Keratinocyte (primary cell): ENCODE measurements at regions not wholly inside any gene's neighbourhood (a gene's known extent, or its start where the extent isn't known, plus 50 kb on each side); places are given as distances from the start of the nearest gene placed in this dataset.
"Not testable (repeated sequence)": the region's sequence is repeated elsewhere in the genome, so short reads cannot be mapped to it uniquely, and the experiment has no call there.

Experiments used
- DNase-seq: peaks from one replicate; pipeline ENCODE4 v3.0.0-alpha.2; 2011; ENCODE audit warnings: low read depth, missing footprints, low spot score
- FAIRE-seq: peaks from 2 replicates; lab custom pipeline; 2011; peaks lifted over from hg19 to GRCh38; lab: Jason Lieb, UNC
- H2AFZ ChIP-seq: 2 replicates; pipeline ENCODE4 v1.6.0; 2012; ENCODE audit warnings: low read length, control low read depth, inconsistent platforms; ENCODE audit not compliant: control insufficient read depth
- H3K27ac ChIP-seq: 2 replicates; pipeline ENCODE4 v1.5.1; 2011; ENCODE audit warnings: low read length; ENCODE audit not compliant: control insufficient read depth, insufficient read depth
- H3K27me3 ChIP-seq: 3 replicates; pipeline ENCODE4 v1.6.0; 2011; ENCODE audit warnings: low read length; ENCODE audit not compliant: control insufficient read depth, insufficient read depth; ENCODE audit errors: extremely low read depth
- H3K36me3 ChIP-seq, 2 experiments: 2 replicates in 1 of 2; 3 replicates in 1 of 2; pipeline ENCODE4 v1.5.1; 2011; ENCODE audit warnings: low read length in 2 of 2, mild to moderate bottlenecking in 1 of 2; ENCODE audit not compliant: control insufficient read depth in 2 of 2, insufficient read depth in 2 of 2; ENCODE audit errors: extremely low read depth in 1 of 2
- H3K4me1 ChIP-seq: 3 replicates; pipeline ENCODE4 v1.5.1; 2011; ENCODE audit warnings: low read length; ENCODE audit not compliant: control insufficient read depth, insufficient read depth; ENCODE audit errors: extremely low read depth
- H3K4me2 ChIP-seq: 3 replicates; pipeline ENCODE4 v1.6.0; 2011; ENCODE audit warnings: low read depth, low read length; ENCODE audit not compliant: control insufficient read depth, insufficient read depth; ENCODE audit errors: extremely low read depth
- H3K4me3 ChIP-seq, 3 experiments: fragments of 200-600 bp in 1 of 3; sonication (generic) in 1 of 3; 2 replicates in 2 of 3; 3 replicates in 1 of 3; pipeline ENCODE4 v1.5.1; 2011 to 2016; ENCODE audit warnings: low read length in 3 of 3, mild to moderate bottlenecking in 3 of 3, control low read depth in 2 of 3, inconsistent platforms in 1 of 3, low read depth in 1 of 3, mixed read lengths in 1 of 3, mixed run types in 1 of 3, moderate library complexity in 1 of 3; ENCODE audit not compliant: control insufficient read depth in 2 of 3, insufficient read depth in 2 of 3; ENCODE audit errors: extremely low read depth in 1 of 3
- H3K79me2 ChIP-seq: 2 replicates; pipeline ENCODE4 v1.6.0; 2012; ENCODE audit warnings: low read length; ENCODE audit not compliant: control insufficient read depth, insufficient read depth
- H3K9ac ChIP-seq: 3 replicates; pipeline ENCODE4 v1.6.0; 2011; ENCODE audit warnings: low read length; ENCODE audit not compliant: control insufficient read depth, insufficient read depth; ENCODE audit errors: extremely low read depth
- H3K9me1 ChIP-seq: 3 replicates; pipeline ENCODE4 v1.6.0; 2011; ENCODE audit warnings: low read length; ENCODE audit not compliant: control insufficient read depth, insufficient read depth; ENCODE audit errors: extremely low read depth
- H3K9me3 ChIP-seq: 2 replicates; pipeline ENCODE4 v1.5.1; 2012; ENCODE audit warnings: low read depth, low read length; ENCODE audit not compliant: control insufficient read depth
- H4K20me1 ChIP-seq: 3 replicates; pipeline ENCODE4 v1.6.0; 2011; ENCODE audit warnings: low read length; ENCODE audit not compliant: control insufficient read depth, insufficient read depth; ENCODE audit errors: extremely low read depth
- EZH2 ChIP-seq: IDR thresholded peaks from one replicate; pipeline ENCODE4 v1.6.1; 2012; ENCODE audit warnings: inconsistent platforms, mild to moderate bottlenecking, low read length, moderate library complexity
- dilution Hi-C: fragments of 300-500 bp; cut with MboI; formaldehyde crosslinking; loops from one replicate; pipeline ENCODE4 v1.7.0; 2020; ENCODE audit warnings: low sequenced_read_pairs; ENCODE audit not compliant: extremely low pct_ligation_motif_present
- TF ChIP-seq, protein P1 (sequence below), 3 experiments: IDR thresholded peaks in 1 of 3; conservative IDR thresholded peaks in 1 of 3; optimal IDR thresholded peaks in 1 of 3; 2 replicates in 2 of 3; 3 replicates in 1 of 3; pipeline versions ENCODE3 to v1.5.1; 2011; ENCODE audit warnings: low read length in 3 of 3, mild to moderate bottlenecking in 3 of 3, moderate library complexity in 2 of 3, control low read depth in 1 of 3, inconsistent platforms in 1 of 3; ENCODE audit not compliant: insufficient read depth in 2 of 3; ENCODE audit errors: extremely low read depth in 1 of 3

DNA sequence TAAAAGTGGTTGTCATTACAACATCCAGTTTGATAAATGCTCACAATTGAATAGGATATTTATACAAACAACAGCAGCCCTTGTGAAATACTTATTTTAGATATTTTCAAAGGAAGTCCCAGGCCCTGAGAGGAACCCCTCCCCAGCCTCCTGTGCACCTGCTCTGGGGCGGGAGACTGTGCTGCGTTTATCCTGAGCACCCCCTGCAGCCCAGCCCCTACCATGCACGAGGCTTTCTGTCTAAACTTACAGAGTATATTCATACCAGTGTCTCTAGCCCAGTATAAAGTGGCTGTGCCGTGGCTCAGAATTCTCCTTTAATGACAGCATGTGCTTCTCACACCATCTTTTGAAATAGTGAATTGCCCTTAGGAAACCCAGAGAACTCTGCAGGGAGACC is 1084.3 kb downstream of the TMEM121 start:
- H3K4me1 ChIP-seq: no peaks in the 10 kb centered on the region
- no peak for TF ChIP-seq EZH2
- H3K79me2 ChIP-seq: no peaks in the 10 kb centered on the region
- no peaks in the 10 kb centered on the region for H4K20me1 ChIP-seq
- no peak overlapping the region for H3K9ac ChIP-seq
- dilution Hi-C loops: no loop called here
- H3K4me3 ChIP-seq: no peak overlapping the region
- H2AFZ ChIP-seq: no peak overlapping the region
- no peaks in the 10 kb centered on the region for H3K9me1 ChIP-seq
- no peak overlapping the region for H3K4me2 ChIP-seq
- DNase-seq (no peak), FAIRE-seq (no peak)
- no peaks in the 10 kb centered on the region for H3K36me3 ChIP-seq
- H3K27me3 ChIP-seq: no peaks in the 10 kb centered on the region
- H3K9me3 ChIP-seq: peaks cover 2% of the 10 kb centered on the region
- no peak overlapping the region for H3K27ac ChIP-seq

DNA sequence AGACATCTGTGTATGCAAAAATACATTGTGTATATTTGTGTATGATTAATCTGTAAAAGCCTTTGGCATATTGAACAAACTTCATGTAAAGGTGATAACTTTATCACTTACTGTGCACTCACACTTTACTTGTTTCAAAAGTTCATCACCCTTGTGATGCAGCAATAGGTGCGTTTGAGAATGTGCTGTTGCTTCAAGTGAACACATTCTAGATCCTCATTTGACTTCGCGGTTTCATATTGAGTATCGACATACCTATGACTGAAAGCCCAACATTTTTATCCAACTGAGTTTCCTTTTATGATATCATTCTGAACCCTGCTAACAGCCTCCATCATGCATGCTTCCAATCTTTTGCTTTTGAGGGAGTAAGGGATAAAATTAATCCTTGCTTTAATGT is 1086.9 kb downstream of the TMEM121 start:
- no peak overlapping the region for H3K4me3 ChIP-seq
- H3K9ac ChIP-seq: no peak overlapping the region
- dilution Hi-C loops: no loop called here
- DNase-seq (no peak), FAIRE-seq (no peak)
- peaks cover 2% of the 10 kb centered on the region for H3K9me3 ChIP-seq
- H3K36me3 ChIP-seq: no peaks in the 10 kb centered on the region
- no peaks in the 10 kb centered on the region for H4K20me1 ChIP-seq
- no peaks in the 10 kb centered on the region for H3K27me3 ChIP-seq
- no peak overlapping the region for H3K4me2 ChIP-seq
- TF ChIP-seq EZH2: no peak
- TF ChIP-seq, protein P1, sequence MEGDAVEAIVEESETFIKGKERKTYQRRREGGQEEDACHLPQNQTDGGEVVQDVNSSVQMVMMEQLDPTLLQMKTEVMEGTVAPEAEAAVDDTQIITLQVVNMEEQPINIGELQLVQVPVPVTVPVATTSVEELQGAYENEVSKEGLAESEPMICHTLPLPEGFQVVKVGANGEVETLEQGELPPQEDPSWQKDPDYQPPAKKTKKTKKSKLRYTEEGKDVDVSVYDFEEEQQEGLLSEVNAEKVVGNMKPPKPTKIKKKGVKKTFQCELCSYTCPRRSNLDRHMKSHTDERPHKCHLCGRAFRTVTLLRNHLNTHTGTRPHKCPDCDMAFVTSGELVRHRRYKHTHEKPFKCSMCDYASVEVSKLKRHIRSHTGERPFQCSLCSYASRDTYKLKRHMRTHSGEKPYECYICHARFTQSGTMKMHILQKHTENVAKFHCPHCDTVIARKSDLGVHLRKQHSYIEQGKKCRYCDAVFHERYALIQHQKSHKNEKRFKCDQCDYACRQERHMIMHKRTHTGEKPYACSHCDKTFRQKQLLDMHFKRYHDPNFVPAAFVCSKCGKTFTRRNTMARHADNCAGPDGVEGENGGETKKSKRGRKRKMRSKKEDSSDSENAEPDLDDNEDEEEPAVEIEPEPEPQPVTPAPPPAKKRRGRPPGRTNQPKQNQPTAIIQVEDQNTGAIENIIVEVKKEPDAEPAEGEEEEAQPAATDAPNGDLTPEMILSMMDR (optimal IDR thresholded peaks at IDR 0.05 in 1 of 3, IDR thresholded peaks at IDR 0.05 in 1 of 3, conservative IDR thresholded peaks at IDR 0.05 in 1 of 3; ENCODE audit: extremely low read depth in 1 of 3, insufficient read depth in 2 of 3, low read length in 3 of 3): no peak
- no peak overlapping the region for H3K27ac ChIP-seq
- no peaks in the 10 kb centered on the region for H3K79me2 ChIP-seq
- no peaks in the 10 kb centered on the region for H3K4me1 ChIP-seq
- no peaks in the 10 kb centered on the region for H3K9me1 ChIP-seq
- no peak overlapping the region for H2AFZ ChIP-seq

DNA sequence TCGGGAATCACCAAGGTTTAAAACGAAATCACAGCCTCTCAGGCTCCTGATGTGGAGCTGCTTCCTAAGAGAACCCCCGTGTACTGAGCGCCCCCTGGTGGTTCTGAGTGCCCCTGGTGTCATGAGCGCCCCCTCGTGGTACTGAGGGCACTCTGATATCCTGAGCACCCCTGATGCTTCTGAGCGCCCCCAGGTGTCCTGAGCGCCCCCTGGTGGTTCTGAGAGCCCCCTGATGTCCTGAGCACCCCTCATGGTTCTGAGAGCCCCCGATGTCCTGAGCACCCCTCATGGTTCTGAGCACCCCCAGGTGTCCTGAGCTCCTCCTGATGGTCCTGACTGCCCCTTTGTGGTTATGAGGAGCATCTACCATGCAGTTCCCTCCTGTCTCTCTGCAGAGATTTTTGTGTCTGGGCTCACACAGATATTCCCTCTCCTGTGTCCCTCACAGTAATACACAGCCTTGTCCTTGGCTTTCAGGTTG is 1092.1 kb downstream of the TMEM121 start:
- FAIRE-seq, H3K36me3 ChIP-seq, dilution Hi-C loops, H3K4me2 ChIP-seq, H3K9ac ChIP-seq, H3K9me1 ChIP-seq, H3K4me1 ChIP-seq, H3K79me2 ChIP-seq, H4K20me1 ChIP-seq, H3K4me3 ChIP-seq, H3K27ac ChIP-seq, H3K9me3 ChIP-seq, DNase-seq, H3K27me3 ChIP-seq, H2AFZ ChIP-seq: not testable (repeated sequence)
- TF ChIP-seq, protein P1 (optimal IDR thresholded peaks at IDR 0.05 in 1 of 3, IDR thresholded peaks at IDR 0.05 in 1 of 3, conservative IDR thresholded peaks at IDR 0.05 in 1 of 3; ENCODE audit: extremely low read depth in 1 of 3, insufficient read depth in 2 of 3, low read length in 3 of 3): peak in 1 of 3 experiments; percentile 40
